GM12878 (cell line): ENCODE measurements at regions not wholly inside any gene's neighbourhood (a gene's known extent, or its start where the extent isn't known, plus 50 kb on each side); places are given as distances from the start of the nearest gene placed in this dataset.
A peak's percentile ranks its signal among the peaks of the same experiment; 100 is the strongest.

Experiments used
- ATAC-seq: fragments of 200-7000 bp; cut with Tn5 transposase; 3 replicates; pipeline ENCODE4 v1.9.1; 2020; ENCODE audit warnings: mild to moderate bottlenecking, moderate library complexity
- BruUV-seq: library from RNA; stranded (reverse); fragments of 400-500 nt; replicated peaks from 2 replicates; lab custom pipeline; 2021; lab: Mats Ljungman, UMichigan
- CTCF ChIA-PET: fragments of 300-600 bp; sonication (Branson Sonifier 250); formaldehyde crosslinking; extraction: SDS; loops from one replicate; lab custom pipeline; 2021; ENCODE audit warnings: inconsistent platforms; lab: Yijun Ruan, JAX
- POLR2A ChIA-PET: fragments of 350-600 bp; formaldehyde crosslinking; extraction: SDS; loops from one replicate; lab custom pipeline; 2021; ENCODE audit warnings: inconsistent platforms; lab: Charles Lee
- RAD21 ChIA-PET: fragments of 300-600 bp; sonication (Branson Sonifier 250); formaldehyde crosslinking; loops from one replicate; lab custom pipeline; 2023; ENCODE audit warnings: antibody characterized with exemption; ENCODE audit not compliant: unreplicated experiment; lab: Charles Lee
- SMC1A ChIA-PET: fragments of 300-600 bp; sonication (Branson Sonifier 250); formaldehyde crosslinking; loops from one replicate; lab custom pipeline; 2023; ENCODE audit not compliant: unreplicated experiment, uncharacterized antibody; lab: Charles Lee
- DNase-seq: peaks from one replicate; pipeline ENCODE4 v3.0.0-alpha.2; 2011; ENCODE audit warnings: low read depth, low spot score
- FAIRE-seq: peaks from 3 replicates; lab custom pipeline; 2011; peaks lifted over from hg19 to GRCh38; lab: Jason Lieb, UNC
- H2AFZ ChIP-seq: 2 replicates; pipeline ENCODE4 v1.6.0; 2011; ENCODE audit warnings: low read depth, low read length, control low read depth; ENCODE audit not compliant: control insufficient read depth
- H3K27ac ChIP-seq: 2 replicates; pipeline ENCODE4 v1.5.1; 2011; ENCODE audit warnings: control low read depth; ENCODE audit not compliant: control insufficient read depth, insufficient read depth
- H3K27me3 ChIP-seq, 2 experiments: replicated peaks in 1 of 2; 2 replicates each; pipeline versions ENCODE4 v1.6.0 to v1.6.1; 2011; ENCODE audit warnings: low read length in 1 of 2; ENCODE audit not compliant: control insufficient read depth in 2 of 2, insufficient read depth in 2 of 2
- H3K36me3 ChIP-seq, 2 experiments: 2 replicates each; pipeline ENCODE4 v1.5.1; 2011; ENCODE audit warnings: low read length in 1 of 2; ENCODE audit not compliant: control insufficient read depth in 2 of 2, insufficient read depth in 2 of 2
- H3K4me1 ChIP-seq: 2 replicates; pipeline ENCODE4 v1.6.1; 2011; ENCODE audit warnings: mild to moderate bottlenecking, low read length, moderate library complexity, mixed read lengths; ENCODE audit not compliant: control insufficient read depth, insufficient read depth
- H3K4me2 ChIP-seq: 2 replicates; pipeline ENCODE4 v1.6.0; 2011; ENCODE audit warnings: control low read depth; ENCODE audit not compliant: control insufficient read depth, insufficient read depth
- H3K4me3 ChIP-seq: fragments of 200-600 bp; sonication (generic); 2 replicates; pipeline ENCODE4 v1.5.1; 2016
- H3K79me2 ChIP-seq: 2 replicates; pipeline ENCODE4 v1.6.0; 2011; ENCODE audit warnings: low read length; ENCODE audit not compliant: control insufficient read depth, insufficient read depth
- H3K9ac ChIP-seq: 2 replicates; pipeline ENCODE4 v1.8.0; 2011; ENCODE audit warnings: low read length, control low read depth, mixed read lengths; ENCODE audit not compliant: control insufficient read depth, insufficient read depth
- H3K9me3 ChIP-seq: replicated peaks from 3 replicates; pipeline ENCODE4 v1.5.1; 2011; ENCODE audit warnings: mild to moderate bottlenecking, low read length; ENCODE audit not compliant: control insufficient read depth, insufficient read depth
- H4K20me1 ChIP-seq: 2 replicates; pipeline ENCODE4 v1.6.0; 2011; ENCODE audit not compliant: control insufficient read depth, insufficient read depth
- CTCF ChIP-seq, 3 experiments: IDR thresholded peaks in 2 of 3; conservative IDR thresholded peaks in 1 of 3; 2 replicates each; pipeline ENCODE4 v1.5.1; 2011; ENCODE audit warnings: low read depth in 3 of 3, low read length in 3 of 3, mild to moderate bottlenecking in 3 of 3, control low read depth in 2 of 3, moderate library complexity in 2 of 3, inconsistent platforms in 1 of 3, mixed read lengths in 1 of 3; ENCODE audit not compliant: control insufficient read depth in 2 of 3, insufficient read depth in 1 of 3; ENCODE audit errors: extremely low read depth in 1 of 3
- MTA3 ChIP-seq: IDR thresholded peaks from 2 replicates; pipeline ENCODE4 v1.6.1; 2012; ENCODE audit warnings: low read length, inconsistent platforms, borderline replicate concordance
- PAX5 ChIP-seq: IDR thresholded peaks from 2 replicates; pipeline ENCODE4 v1.6.1; 2011; ENCODE audit warnings: low read depth, low read length, borderline replicate concordance
- SMAD5 ChIP-seq: IDR thresholded peaks from 2 replicates; pipeline ENCODE4 v1.6.1; 2016; ENCODE audit warnings: antibody characterized with exemption, low read depth
- STAT1 ChIP-seq: fragments of 450-650 bp; conservative IDR thresholded peaks from 2 replicates; pipeline ENCODE4 v1.6.1; 2014; ENCODE audit warnings: antibody characterized with exemption, mild to moderate bottlenecking
- ZBTB11 ChIP-seq: fragments of 450-650 bp; formaldehyde crosslinking; IDR thresholded peaks from 2 replicates; pipeline ENCODE4 v1.5.0; 2022; ENCODE audit warnings: mild to moderate bottlenecking, missing genetic modification characterization
- ZBTB40 ChIP-seq: fragments of 450-650 bp; IDR thresholded peaks from 2 replicates; pipeline ENCODE4 v1.6.1; 2016; ENCODE audit warnings: mild to moderate bottlenecking, moderate library complexity, borderline replicate concordance
- WGBS: methylation state at CpG from one replicate; pipeline ENCODE4 v1.1.6; 2016; ENCODE audit warnings: low lambda C conversion rate; ENCODE audit not compliant: insufficient replicate concordance, insufficient coverage; ENCODE audit errors: missing lambda C conversion rate; 5-methylcytosine and 5-hydroxymethylcytosine counted together
- in situ Hi-C: fragments of 300-500 bp; cut with MboI; formaldehyde crosslinking; loops from 9 replicates; pipeline ENCODE4 v1.14.3; 2018; ENCODE audit warnings: mixed read lengths
- intact Hi-C: fragments of 100-400 bp; cut with micrococcal nuclease; formaldehyde crosslinking; loops from one replicate; pipeline ENCODE4 v1.14.2; 2022; ENCODE audit not compliant: unreplicated experiment

GRCh38 chr6:134741200-134741536 is 208.7 kb downstream of the ALDH8A1 start:
- ChIA-PET CTCF (no interaction called here), SMC1A (no interaction called here), RAD21 (no interaction called here), POLR2A (no interaction called here)
- Histone ChIP-seq H3K9me3 (no peaks in the 10 kb centered on the region), H3K9ac (no peak overlapping the region), H3K27me3 (peaks cover 0 to 9% of the 10 kb centered on the region in 2 experiments; a peak in 1 of 4 replicates), H3K79me2 (no peaks in the 10 kb centered on the region), H3K36me3 (no peaks in the 10 kb centered on the region), H3K27ac (no peak overlapping the region), H4K20me1 (no peaks in the 10 kb centered on the region), H3K4me1 (no peaks in the 10 kb centered on the region), H3K4me2 (no peak overlapping the region), H3K4me3 (no peak overlapping the region), H2AFZ (no peak overlapping the region)
- intact Hi-C loops (no loop called here), in situ Hi-C loops (no loop called here)
- FAIRE-seq, result no peak
- DNase-seq, result no peak
- no TSS peak for BruUV-seq
- 44% methylated on average over 7 of the region's 7 CpGs for WGBS
- TF ChIP-seq MTA3, result no peak
- TF ChIP-seq STAT1, result no peak
- TF ChIP-seq CTCF (IDR thresholded peaks at IDR 0.05 in 2 of 3, conservative IDR thresholded peaks at IDR 0.05 in 1 of 3; ENCODE audit: control insufficient read depth in 2 of 3, extremely low read depth in 1 of 3, insufficient read depth in 1 of 3, low read depth in 3 of 3, low read length in 3 of 3), result 0 out of 6 replicates have a peak, but pooled peaks of 1 of the 3 experiments have one; percentile 23
- no peak for TF ChIP-seq ZBTB40
- no peak for TF ChIP-seq ZBTB11
- TF ChIP-seq PAX5, result 0 out of 2 replicates have a peak, but pooled peaks have one; percentile 44
- TF ChIP-seq SMAD5, result no peak
- no peak for ATAC-seq
